Cardiac muscle cell (in vitro differentiated cells and primary cell): ENCODE measurements at regions not wholly inside any gene's neighbourhood (a gene's known extent, or its start where the extent isn't known, plus 50 kb on each side); places are given as distances from the start of the nearest gene placed in this dataset.

Experiments used
- DNase-seq, 2 donors: peaks; one replicate each; pipeline versions ENCODE4 v3.0.0 to v3.0.0-alpha.2; 2010 to 2017; ENCODE audit warnings: low read depth in 1 of 2, low spot score in 1 of 2
- H3K27ac ChIP-seq: fragments of 200-600 bp; sonication (generic); 2 replicates; pipeline ENCODE4 v1.5.1; 2016
- H3K27me3 ChIP-seq: fragments of 200-600 bp; sonication (generic); 2 replicates; pipeline ENCODE4 v1.6.0; 2016; ENCODE audit warnings: control low read depth
- H3K36me3 ChIP-seq: fragments of 200-600 bp; sonication (generic); 2 replicates; pipeline ENCODE4 v1.5.1; 2016; ENCODE audit warnings: control low read depth
- H3K4me1 ChIP-seq: fragments of 200-600 bp; sonication (generic); 2 replicates; pipeline ENCODE4 v1.8.1; 2017; ENCODE audit warnings: low read depth, mild to moderate bottlenecking, mixed run types
- H3K4me3 ChIP-seq: fragments of 200-600 bp; sonication (generic); 2 replicates; pipeline ENCODE4 v1.5.1; 2016; ENCODE audit warnings: mild to moderate bottlenecking
- H3K9me3 ChIP-seq: fragments of 200-600 bp; sonication (generic); 2 replicates; pipeline ENCODE4 v1.5.1; 2017; ENCODE audit warnings: low read depth, mild to moderate bottlenecking, control low read depth
- CTCF ChIP-seq: IDR thresholded peaks from 2 replicates; pipeline ENCODE4 v1.5.1; 2012; ENCODE audit warnings: low read depth, mild to moderate bottlenecking, low read length

DNA sequence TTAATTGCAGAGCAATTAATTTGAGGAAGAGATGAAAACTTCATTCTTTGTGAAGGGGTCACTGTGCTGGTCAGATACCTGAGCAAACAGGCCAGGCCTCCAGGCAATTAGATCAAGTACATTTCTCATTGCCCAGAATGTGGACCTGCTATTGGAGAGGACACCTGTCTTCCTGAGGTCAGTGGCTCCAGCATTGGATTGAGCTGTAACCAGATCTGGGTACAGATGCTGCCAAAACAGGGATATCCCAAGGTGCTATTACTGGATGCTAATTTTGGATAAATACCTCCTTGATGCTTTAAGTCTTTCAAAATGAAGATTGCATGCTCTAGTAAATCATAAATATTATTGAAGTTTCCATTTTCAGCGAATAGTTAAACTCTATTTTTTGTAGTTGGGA, 131.5 kb downstream of the FAM161A start:
- no peaks in the 10 kb centered on the region for H3K36me3 ChIP-seq
- no peak overlapping the region for H3K4me3 ChIP-seq
- no peak for TF ChIP-seq CTCF
- no peaks in the 10 kb centered on the region for H3K4me1 ChIP-seq
- no peaks in the 10 kb centered on the region for H3K9me3 ChIP-seq
- no peaks in the 10 kb centered on the region for H3K27me3 ChIP-seq
- H3K27ac ChIP-seq = no peak overlapping the region
- no peak for DNase-seq

GRCh38 chr2:61721382-61721781, 132.5 kb downstream of the FAM161A start:
- no peaks in the 10 kb centered on the region for H3K4me1 ChIP-seq
- no peak for TF ChIP-seq CTCF
- no peak overlapping the region for H3K4me3 ChIP-seq
- DNase-seq = no peak
- H3K36me3 ChIP-seq = no peaks in the 10 kb centered on the region
- H3K9me3 ChIP-seq = no peaks in the 10 kb centered on the region
- no peaks in the 10 kb centered on the region for H3K27me3 ChIP-seq
- no peak overlapping the region for H3K27ac ChIP-seq

DNA sequence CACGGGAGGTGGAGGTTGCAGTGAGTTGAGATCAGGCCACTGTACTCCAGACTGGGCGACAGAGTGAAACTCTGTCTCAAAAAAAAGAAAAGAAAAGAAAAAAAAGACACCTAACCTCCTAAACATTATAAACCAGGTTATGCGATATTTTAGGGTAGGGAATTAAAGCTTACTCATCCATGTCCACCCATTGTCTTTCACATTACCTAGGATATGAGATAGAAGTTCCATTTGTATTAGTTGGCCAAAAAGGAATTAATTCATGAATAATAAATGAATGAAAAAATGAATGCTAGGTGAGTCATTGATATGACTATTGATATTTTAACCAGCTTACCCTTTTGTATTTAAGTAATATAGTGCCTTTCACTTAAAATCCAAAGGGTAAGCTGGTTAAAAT, 132.9 kb downstream of the FAM161A start:
- Histone ChIP-seq H3K27me3 (no peaks in the 10 kb centered on the region), H3K4me1 (no peaks in the 10 kb centered on the region), H3K9me3 (no peaks in the 10 kb centered on the region), H3K36me3 (no peaks in the 10 kb centered on the region), H3K27ac (no peak overlapping the region), H3K4me3 (no peak overlapping the region)
- DNase-seq = no peak
- TF ChIP-seq CTCF = no peak

- H3K36me3 ChIP-seq = no peaks in the 10 kb centered on the region
- no peak for TF ChIP-seq CTCF
- H3K27ac ChIP-seq = no peak overlapping the region
- H3K27me3 ChIP-seq = no peaks in the 10 kb centered on the region
- no peaks in the 10 kb centered on the region for H3K9me3 ChIP-seq
- H3K4me1 ChIP-seq = no peaks in the 10 kb centered on the region
- DNase-seq = no peak
- no peak overlapping the region for H3K4me3 ChIP-seq
Measured at GRCh38 chr2:61718965-61719364, 134.9 kb downstream of the FAM161A start.

- H3K4me1 ChIP-seq = no peaks in the 10 kb centered on the region
- H3K27ac ChIP-seq = no peak overlapping the region
- no peak overlapping the region for H3K4me3 ChIP-seq
- no peaks in the 10 kb centered on the region for H3K36me3 ChIP-seq
- no peak for DNase-seq
- H3K9me3 ChIP-seq = no peaks in the 10 kb centered on the region
- no peaks in the 10 kb centered on the region for H3K27me3 ChIP-seq
- TF ChIP-seq CTCF = no peak
Measured at GRCh38 chr2:61715506-61715905, 138.4 kb downstream of the FAM161A start.

- Histone ChIP-seq H3K27me3 (no peaks in the 10 kb centered on the region), H3K9me3 (no peaks in the 10 kb centered on the region), H3K36me3 (no peaks in the 10 kb centered on the region), H3K4me1 (no peaks in the 10 kb centered on the region), H3K4me3 (no peak overlapping the region), H3K27ac (no peak overlapping the region)
- no peak for TF ChIP-seq CTCF
- DNase-seq = no peak
Measured at GRCh38 chr2:61714210-61714609, 139.7 kb downstream of the FAM161A start.
